Prostate gland (tissue), 2 donors: ENCODE measurements at regions not wholly inside any gene's neighbourhood (a gene's known extent, or its start where the extent isn't known, plus 50 kb on each side); places are given as distances from the start of the nearest gene placed in this dataset.

Source experiments
- DNase-seq: peaks from one replicate; pipeline ENCODE4 v3.0.0-alpha.2; 2019; ENCODE audit warnings: low spot score
- H3K27ac ChIP-seq, 2 donors: fragments of 200-600 bp; sonication (generic); 2 replicates each; pipeline ENCODE4 v1.5.1; 2017 to 2019
- H3K27me3 ChIP-seq: fragments of 200-600 bp; sonication (generic); replicated peaks from 2 replicates; pipeline ENCODE4 v1.5.1; 2019; ENCODE audit not compliant: insufficient read depth
- H3K36me3 ChIP-seq, 2 donors: fragments of 200-600 bp; sonication (generic); 1 replicate in 1 of 2; 2 replicates in 1 of 2; pipeline versions ENCODE4 v1.5.1 to v1.8.1; 2017 to 2019
- H3K4me1 ChIP-seq: fragments of 200-600 bp; sonication (generic); replicated peaks from 2 replicates; pipeline ENCODE4 v1.5.1; 2019
- H3K4me3 ChIP-seq, 2 donors: fragments of 200-600 bp; sonication (generic); 2 replicates each; pipeline ENCODE4 v1.5.1; 2017 to 2019
- H3K9me3 ChIP-seq: fragments of 200-600 bp; sonication (generic); 2 replicates; pipeline ENCODE4 v1.5.1; 2017
- CTCF ChIP-seq, 4 experiments: fragments of 200-600 bp in 2 of 4; fragments of 450-650 bp in 2 of 4; sonication (generic) in 2 of 4; IDR thresholded peaks; 1 replicate in 3 of 4; 2 replicates in 1 of 4; pipeline ENCODE4 v1.5.1; 2016 to 2019; ENCODE audit warnings: antibody characterized with exemption in 4 of 4, mild to moderate bottlenecking in 2 of 4, moderate library complexity in 2 of 4
- POLR2A ChIP-seq: fragments of 450-650 bp; IDR thresholded peaks from one replicate; pipeline ENCODE4 v1.6.1; 2016; ENCODE audit warnings: antibody characterized with exemption, mild to moderate bottlenecking
- POLR2AphosphoS5 ChIP-seq: sonication (generic); formaldehyde crosslinking; IDR thresholded peaks from one replicate; pipeline ENCODE4 v1.6.1; 2017; ENCODE audit warnings: antibody characterized with exemption
- WGBS: methylation state at CpG from one replicate; pipeline ENCODE4 v1.1.5; 2018; 5-methylcytosine and 5-hydroxymethylcytosine counted together
- intact Hi-C: fragments of 100-400 bp; cut with DNase I; formaldehyde crosslinking; loops from one replicate; pipeline ENCODE4 v1.14.2; 2022

GRCh38 chr2:52327641-52328040, 1295.7 kb upstream of the NRXN1 start:
- H3K27ac ChIP-seq, result no peak overlapping the region
- 97% methylated on average over 2 of the region's 2 CpGs for WGBS
- intact Hi-C loops, result no loop called here
- no peaks in the 10 kb centered on the region for H3K4me1 ChIP-seq
- H3K36me3 ChIP-seq, result no peaks in the 10 kb centered on the region
- no peak overlapping the region for H3K4me3 ChIP-seq
- DNase-seq, result no peak
- no peaks in the 10 kb centered on the region for H3K27me3 ChIP-seq
- no peaks in the 10 kb centered on the region for H3K9me3 ChIP-seq
- TF ChIP-seq POLR2A (no peak), POLR2AphosphoS5 (no peak), CTCF (IDR thresholded peaks at IDR 0.05) (no peak)

- H3K4me1 ChIP-seq, result no peaks in the 10 kb centered on the region
- no peaks in the 10 kb centered on the region for H3K27me3 ChIP-seq
- H3K27ac ChIP-seq, result no peak overlapping the region
- WGBS, result 92% methylated on average over 3 of the region's 3 CpGs
- no peak overlapping the region for H3K4me3 ChIP-seq
- intact Hi-C loops, result no loop called here
- no peak for DNase-seq
- no peaks in the 10 kb centered on the region for H3K9me3 ChIP-seq
- TF ChIP-seq POLR2AphosphoS5, result no peak
- TF ChIP-seq POLR2A, result no peak
- no peak for TF ChIP-seq CTCF (IDR thresholded peaks at IDR 0.05)
- no peaks in the 10 kb centered on the region for H3K36me3 ChIP-seq
Observed at GRCh38 chr2:52314231-52314630, 1282.3 kb upstream of the NRXN1 start.

- intact Hi-C loops, result no loop called here
- Histone ChIP-seq H3K4me1 (no peaks in the 10 kb centered on the region), H3K4me3 (no peak overlapping the region), H3K27me3 (no peaks in the 10 kb centered on the region), H3K9me3 (no peaks in the 10 kb centered on the region), H3K36me3 (no peaks in the 10 kb centered on the region), H3K27ac (no peak overlapping the region)
- DNase-seq, result no peak
- WGBS, result 78% methylated on average over 2 of the region's 2 CpGs
- TF ChIP-seq POLR2A, result no peak
- no peak for TF ChIP-seq CTCF (IDR thresholded peaks at IDR 0.05)
- no peak for TF ChIP-seq POLR2AphosphoS5
Observed at GRCh38 chr2:52312486-52312885, 1280.6 kb upstream of the NRXN1 start.

GRCh38 chr2:52311862-52312261, 1279.9 kb upstream of the NRXN1 start:
- no peak for DNase-seq
- no peak overlapping the region for H3K27ac ChIP-seq
- no peaks in the 10 kb centered on the region for H3K36me3 ChIP-seq
- intact Hi-C loops, result no loop called here
- TF ChIP-seq POLR2AphosphoS5 (no peak), POLR2A (no peak), CTCF (IDR thresholded peaks at IDR 0.05) (no peak)
- no peaks in the 10 kb centered on the region for H3K27me3 ChIP-seq
- H3K9me3 ChIP-seq, result no peaks in the 10 kb centered on the region
- H3K4me3 ChIP-seq, result no peak overlapping the region
- WGBS, result 30% methylated on average over 5 of the region's 5 CpGs
- H3K4me1 ChIP-seq, result no peaks in the 10 kb centered on the region

- TF ChIP-seq POLR2A (no peak), POLR2AphosphoS5 (no peak), CTCF (IDR thresholded peaks at IDR 0.05) (no peak)
- Histone ChIP-seq H3K36me3 (no peaks in the 10 kb centered on the region), H3K9me3 (no peaks in the 10 kb centered on the region), H3K27me3 (no peaks in the 10 kb centered on the region), H3K27ac (no peak overlapping the region), H3K4me1 (no peaks in the 10 kb centered on the region), H3K4me3 (no peak overlapping the region)
- intact Hi-C loops, result no loop called here
- DNase-seq, result no peak
- WGBS, result 46% methylated on average over 2 of the region's 2 CpGs
Observed at GRCh38 chr2:52308156-52308555, 1276.2 kb upstream of the NRXN1 start.
